HEK293T (cell line): ENCODE measurements at regions not wholly inside any gene's neighbourhood (a gene's known extent, or its start where the extent isn't known, plus 50 kb on each side); places are given as distances from the start of the nearest gene placed in this dataset.

Experiments used
- CTBP1 ChIP-seq: fragments of 450-650 bp; IDR thresholded peaks from 2 replicates; pipeline ENCODE4 v1.6.1; 2016; ENCODE audit warnings: borderline replicate concordance
- FOXA1 ChIP-seq: fragments of 450-650 bp; IDR thresholded peaks from 2 replicates; pipeline ENCODE4 v1.6.1; 2016; ENCODE audit warnings: mild to moderate bottlenecking
- FOXK2 ChIP-seq: fragments of 450-650 bp; IDR thresholded peaks from 2 replicates; pipeline ENCODE4 v1.6.1; 2016; ENCODE audit warnings: mild to moderate bottlenecking
- FOXM1 ChIP-seq: fragments of 450-650 bp; IDR thresholded peaks from 2 replicates; pipeline ENCODE4 v1.6.1; 2017; ENCODE audit warnings: mild to moderate bottlenecking, borderline replicate concordance
- HDGF ChIP-seq: fragments of 450-650 bp; IDR thresholded peaks from 2 replicates; pipeline ENCODE4 v1.6.1; 2017; ENCODE audit warnings: antibody characterized with exemption, borderline replicate concordance
- NFRKB ChIP-seq: fragments of 450-650 bp; IDR thresholded peaks from 2 replicates; pipeline ENCODE4 v1.6.1; 2016; ENCODE audit warnings: mild to moderate bottlenecking, moderate library complexity
- SP1 ChIP-seq: fragments of 450-650 bp; IDR thresholded peaks from 2 replicates; pipeline ENCODE4 v1.6.1; 2017
- ZNF384 ChIP-seq: fragments of 450-650 bp; IDR thresholded peaks from 2 replicates; pipeline ENCODE4 v1.6.1; 2016
- TF ChIP-seq, protein P1 (sequence below): fragments of 450-650 bp; IDR thresholded peaks from 2 replicates; pipeline ENCODE4 v1.6.1; 2016

- TF ChIP-seq FOXA1 = no peak
- TF ChIP-seq, protein P1, sequence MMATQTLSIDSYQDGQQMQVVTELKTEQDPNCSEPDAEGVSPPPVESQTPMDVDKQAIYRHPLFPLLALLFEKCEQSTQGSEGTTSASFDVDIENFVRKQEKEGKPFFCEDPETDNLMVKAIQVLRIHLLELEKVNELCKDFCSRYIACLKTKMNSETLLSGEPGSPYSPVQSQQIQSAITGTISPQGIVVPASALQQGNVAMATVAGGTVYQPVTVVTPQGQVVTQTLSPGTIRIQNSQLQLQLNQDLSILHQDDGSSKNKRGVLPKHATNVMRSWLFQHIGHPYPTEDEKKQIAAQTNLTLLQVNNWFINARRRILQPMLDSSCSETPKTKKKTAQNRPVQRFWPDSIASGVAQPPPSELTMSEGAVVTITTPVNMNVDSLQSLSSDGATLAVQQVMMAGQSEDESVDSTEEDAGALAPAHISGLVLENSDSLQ = no peak
- no peak for TF ChIP-seq HDGF
- no peak for TF ChIP-seq NFRKB
- no peak for TF ChIP-seq FOXM1
- no peak for TF ChIP-seq CTBP1
- TF ChIP-seq SP1 = no peak
- no peak for TF ChIP-seq FOXK2
- TF ChIP-seq ZNF384 = no peak
These were observed 200.3 kb downstream of the SNX18 start for GRCh38 chr5:54717870-54718269.
